Epidermal melanocyte (primary cell): ENCODE measurements at regions not wholly inside any gene's neighbourhood (a gene's known extent, or its start where the extent isn't known, plus 50 kb on each side); places are given as distances from the start of the nearest gene placed in this dataset.

Experiments
- DNase-seq: peaks from one replicate; pipeline ENCODE4 v3.0.0; 2011; ENCODE audit warnings: low spot score; ENCODE audit not compliant: insufficient read length

DNA sequence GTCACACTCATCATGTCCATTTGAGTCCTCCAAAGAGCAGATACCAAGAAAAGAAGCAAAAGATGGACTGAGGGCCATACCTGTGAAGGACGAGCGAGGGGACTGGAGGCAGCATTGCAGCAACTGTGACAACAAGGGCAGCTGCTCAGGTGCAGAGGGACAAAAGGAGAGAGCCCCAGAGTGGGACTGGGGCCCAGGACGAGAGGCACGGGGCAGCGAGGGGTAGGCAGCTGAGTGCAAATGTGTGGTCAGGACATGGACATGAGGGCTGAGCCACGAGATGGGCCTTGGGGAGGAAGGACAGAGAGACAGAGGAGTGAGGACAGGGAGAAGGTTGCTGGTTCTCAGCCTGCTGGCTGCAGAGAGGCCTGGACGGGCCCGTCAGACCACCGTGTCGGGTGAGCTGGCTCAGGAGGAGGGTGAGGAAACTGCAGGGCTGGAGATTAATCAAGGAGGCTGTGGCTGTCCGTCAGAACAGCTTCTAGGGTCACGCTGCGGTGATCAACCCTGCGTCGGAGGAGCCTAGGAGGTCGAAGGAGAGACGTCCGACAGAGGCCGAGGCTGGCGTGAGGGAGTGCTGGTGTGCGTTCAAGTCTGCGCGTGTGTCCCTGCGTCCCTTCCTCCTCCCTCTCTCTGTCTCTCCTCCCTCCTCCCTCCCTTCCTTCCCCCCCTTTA, 206.8 kb upstream of the HDAC4 start:
- no peak for DNase-seq

DNA sequence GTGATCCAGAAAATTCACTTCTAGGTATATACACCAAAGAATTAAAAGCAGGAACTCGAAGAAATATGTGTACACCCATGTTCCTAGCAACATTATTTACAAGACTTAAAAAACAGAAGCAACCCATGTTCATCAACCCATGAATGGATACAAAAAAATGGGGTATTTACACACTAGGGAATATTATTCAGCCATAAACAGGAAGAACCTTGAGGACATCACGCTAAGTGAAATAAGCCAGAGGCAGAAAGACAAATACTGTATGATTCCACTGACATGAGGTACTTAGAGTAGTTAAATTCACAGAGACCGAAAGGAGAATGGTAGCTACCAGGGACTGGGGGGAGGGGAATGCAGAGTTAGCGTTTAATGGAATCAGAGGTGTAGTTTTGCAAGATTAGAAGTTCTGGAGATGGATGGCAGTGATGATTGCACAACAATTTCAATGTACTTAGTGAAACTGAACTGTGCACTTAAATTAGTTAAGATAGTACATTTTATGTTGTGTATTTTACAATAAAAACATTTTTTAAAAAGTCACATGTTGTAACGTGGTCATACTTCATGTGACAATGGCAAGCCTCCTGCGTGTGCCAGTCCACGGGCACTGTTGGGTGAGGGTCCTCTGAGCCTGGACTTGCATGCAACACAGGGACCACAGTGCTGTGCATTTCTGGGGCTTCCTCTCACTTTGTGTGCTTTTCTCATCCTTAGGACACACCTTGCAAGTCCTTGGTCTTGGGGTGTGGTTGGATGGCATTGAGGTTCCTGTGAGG, 206.1 kb upstream of the HDAC4 start:
- DNase-seq = no peak

DNA sequence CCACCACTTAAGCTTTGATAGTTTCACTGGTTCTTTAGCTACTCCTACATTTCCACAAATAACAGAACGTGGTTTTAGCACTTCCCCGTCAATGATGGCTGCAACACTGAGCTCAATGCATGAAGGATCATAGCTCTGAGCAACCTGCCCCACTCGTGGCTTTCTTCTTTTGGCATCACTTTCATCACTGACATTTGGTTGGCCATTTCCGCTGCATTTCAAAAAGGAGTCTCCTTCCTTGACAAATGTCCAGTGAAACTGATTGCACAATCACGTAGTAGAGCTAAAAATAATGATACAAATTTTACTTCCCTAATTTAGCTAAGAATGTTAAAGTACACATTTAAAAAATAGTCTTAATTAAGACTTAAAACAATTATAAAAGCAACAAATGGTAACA, 205.2 kb upstream of the HDAC4 start:
- no peak for DNase-seq

DNA sequence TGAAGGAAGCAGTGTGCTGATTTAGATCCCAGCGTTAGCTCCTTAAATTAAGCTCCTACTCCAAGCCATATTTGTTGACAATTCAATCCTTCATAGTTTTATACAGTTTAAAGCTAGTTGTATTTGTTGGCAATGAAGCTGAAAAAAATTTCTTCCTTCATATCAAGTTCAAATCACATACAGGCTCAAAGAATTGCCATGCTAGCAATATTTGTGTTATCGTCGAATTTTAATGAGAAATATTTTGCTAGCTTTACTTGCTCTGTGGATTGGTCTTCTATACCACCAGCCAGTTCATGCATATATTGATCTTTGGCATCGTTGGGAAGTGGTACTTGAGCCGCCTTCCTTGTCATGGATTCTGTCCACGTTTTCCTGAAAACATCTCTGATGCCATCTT, 204.6 kb upstream of the HDAC4 start:
- DNase-seq = no peak

DNA sequence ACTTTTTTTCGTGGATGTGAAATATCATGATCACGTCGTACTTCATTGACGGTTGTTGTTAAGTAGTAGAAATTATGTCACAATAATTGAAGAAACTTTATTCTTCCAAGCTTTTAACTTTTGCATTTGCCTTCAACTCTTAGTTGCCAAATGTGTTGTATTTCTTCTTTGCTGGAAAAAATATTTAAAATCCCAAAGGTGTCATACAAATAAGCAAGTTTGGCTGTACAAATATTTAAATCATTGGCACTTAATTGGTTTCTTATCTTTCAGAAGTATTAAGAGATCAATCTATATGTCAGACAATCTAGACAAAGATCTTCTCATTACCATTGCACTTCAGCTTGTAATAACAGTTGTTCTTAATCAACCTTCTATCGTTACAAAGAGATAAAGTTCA, 204.0 kb upstream of the HDAC4 start:
- DNase-seq = no peak

DNA sequence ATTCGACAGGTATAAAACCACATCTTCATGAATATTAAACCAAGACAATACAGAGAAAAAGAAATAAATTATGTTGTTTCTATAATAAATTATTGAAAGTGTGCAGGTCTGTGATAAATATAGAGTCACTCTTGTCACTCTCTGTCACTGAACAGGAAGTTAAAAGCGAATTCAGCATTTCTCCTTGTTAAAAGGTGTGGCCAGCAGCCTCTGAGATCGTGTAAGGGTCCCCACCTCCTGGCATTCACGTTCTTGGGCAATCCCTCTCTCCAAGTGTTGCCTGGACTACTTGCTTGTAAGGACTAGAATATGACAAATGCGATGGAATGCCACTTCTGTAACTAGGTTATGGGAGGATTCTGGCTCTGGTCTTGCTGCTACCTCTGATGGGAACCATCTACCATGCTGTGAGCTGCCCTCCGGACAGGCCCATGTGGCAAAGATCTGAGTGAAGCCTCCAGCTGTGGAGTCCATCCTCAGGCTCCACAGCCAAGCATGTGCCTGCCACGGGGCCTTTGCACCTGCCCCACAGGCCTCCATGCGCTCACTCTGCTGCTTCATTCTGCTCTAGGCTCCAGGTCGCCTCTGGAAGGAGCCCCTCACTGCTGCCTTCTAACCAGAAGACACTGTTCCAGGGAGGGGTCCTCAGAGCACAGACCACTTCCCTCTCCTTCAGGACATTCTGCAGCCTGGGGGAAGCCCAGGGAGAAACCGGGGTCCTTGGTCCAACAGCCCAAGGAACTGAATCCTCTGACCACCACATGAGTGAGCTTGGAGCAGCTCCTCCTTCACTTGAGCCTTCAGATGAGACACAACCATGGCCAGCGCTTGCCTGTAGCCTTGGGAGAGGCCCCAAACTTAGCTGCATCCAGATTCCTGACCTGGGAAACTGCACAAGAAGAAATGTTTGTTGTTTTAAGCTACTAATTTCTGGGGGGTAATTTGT, 202.9 kb upstream of the HDAC4 start:
- no peak for DNase-seq

DNA sequence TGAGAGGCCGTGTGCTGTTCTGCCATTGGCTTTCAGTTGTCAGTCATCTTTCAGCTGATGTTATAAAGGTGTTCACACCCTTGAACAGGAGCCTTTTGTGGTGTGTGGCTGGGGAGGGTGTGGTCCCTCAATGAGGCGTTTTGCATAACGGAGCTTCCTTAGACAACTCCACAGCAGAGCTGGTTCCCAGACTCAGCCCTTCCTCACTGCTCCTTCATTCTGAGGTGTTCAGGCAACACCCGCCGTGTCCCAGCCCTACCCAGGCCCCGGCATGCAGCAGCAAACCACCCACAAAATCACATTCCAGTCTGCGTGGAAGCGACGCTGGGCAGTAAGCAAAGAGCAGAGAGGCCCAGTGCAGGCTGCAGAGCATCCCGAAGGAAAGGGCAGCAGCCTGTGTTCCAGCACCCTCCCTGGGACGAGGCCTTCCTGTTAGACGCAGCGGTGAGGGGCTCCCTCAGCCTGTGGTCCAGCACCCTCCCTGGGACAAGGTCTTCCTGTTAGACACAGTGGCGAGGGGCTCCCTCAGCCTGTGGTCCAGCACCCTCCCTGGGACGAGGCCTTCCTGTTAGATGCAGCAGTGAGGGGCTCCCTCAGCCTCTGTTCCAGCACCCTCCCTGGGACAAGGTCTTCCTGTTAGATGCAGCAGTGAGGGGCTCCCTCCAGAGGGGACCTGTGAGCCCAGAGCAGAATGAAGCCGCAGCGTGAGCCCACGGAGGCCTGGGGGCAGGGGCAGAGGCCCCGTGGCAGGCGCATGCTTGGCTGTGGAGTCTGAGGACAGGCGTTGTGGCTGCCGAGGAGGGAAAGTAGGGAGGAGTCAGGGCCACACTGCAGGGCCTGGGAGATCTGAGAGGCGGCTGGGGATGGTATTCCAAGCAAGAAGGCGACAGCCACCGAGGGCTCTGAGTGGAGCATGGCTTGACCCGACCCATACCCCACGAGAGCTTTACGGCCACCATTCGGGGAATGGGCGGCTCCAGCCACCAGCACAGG, 201.8 kb upstream of the HDAC4 start:
- no peak for DNase-seq

DNA sequence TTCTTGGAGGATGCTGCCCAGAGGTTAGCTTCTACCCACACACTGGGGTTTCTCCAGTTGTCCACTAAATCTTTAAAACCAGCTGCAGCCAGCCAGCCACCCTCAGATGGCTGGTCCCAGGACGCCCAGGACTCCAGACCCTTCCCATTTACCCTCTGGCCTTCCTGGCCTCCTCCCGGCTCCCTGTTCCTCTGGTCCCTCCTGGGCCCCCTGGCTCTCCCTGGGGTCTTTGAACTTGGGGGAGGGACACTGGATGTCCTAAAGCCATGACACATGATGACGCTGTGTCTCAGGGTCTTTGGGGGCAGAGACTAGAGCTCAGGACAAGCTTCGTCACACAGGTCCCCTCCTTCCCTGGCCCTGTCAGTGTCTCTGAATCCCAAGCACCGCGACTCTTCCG, 201.1 kb upstream of the HDAC4 start:
- no peak for DNase-seq

DNA sequence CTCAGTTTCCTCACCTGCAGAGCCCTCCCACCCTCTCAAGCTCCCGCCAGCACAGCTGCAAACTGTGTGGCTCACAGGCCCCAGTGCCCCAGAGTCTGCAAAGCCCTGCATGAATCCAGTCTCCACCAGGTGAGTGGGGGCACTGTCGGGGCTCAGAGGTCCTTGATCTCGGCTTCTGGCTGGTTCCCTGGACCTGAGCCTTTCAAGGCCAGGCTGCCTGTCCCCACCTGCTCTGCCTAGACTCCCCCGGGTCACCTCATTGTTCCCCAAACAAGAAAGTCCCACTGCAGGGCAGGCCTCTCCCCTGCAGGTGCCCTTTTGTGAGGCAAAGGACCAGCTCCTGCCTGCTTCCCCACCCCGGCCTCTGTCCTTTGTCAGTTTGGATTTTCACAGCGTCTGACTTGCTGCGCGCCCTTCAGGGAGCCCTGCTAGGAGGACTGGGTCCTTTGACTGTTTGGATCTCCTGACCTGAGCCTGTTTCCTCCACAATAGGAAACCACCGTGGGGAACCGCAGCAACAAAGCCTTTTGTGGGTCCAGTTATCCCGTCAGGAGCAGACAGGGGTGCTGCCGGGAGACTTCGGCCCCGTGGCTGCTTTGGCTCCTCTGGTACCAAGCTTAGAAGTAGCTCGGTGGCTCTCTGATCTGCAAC, 200.5 kb upstream of the HDAC4 start:
- no peak for DNase-seq

DNA sequence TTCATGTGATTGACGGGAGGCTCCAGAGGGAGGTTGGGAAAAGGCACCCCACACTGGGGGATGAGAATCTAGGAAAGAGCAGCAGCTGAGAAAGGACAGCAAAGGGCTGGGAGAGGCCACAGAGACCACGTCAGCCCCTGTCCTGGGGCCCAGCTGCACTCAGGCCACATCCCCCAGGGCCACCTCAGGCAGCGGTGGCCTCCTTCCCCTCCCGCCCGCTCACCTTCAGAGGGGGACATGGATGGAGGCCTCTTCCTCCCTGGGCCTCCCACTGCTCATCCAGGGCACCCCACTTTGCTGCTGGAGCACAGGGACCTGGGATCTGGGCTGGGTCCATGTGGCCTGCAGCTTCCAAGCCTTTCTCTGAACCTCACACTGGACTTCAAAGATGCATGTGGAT, 199.8 kb upstream of the HDAC4 start:
- no peak for DNase-seq

DNA sequence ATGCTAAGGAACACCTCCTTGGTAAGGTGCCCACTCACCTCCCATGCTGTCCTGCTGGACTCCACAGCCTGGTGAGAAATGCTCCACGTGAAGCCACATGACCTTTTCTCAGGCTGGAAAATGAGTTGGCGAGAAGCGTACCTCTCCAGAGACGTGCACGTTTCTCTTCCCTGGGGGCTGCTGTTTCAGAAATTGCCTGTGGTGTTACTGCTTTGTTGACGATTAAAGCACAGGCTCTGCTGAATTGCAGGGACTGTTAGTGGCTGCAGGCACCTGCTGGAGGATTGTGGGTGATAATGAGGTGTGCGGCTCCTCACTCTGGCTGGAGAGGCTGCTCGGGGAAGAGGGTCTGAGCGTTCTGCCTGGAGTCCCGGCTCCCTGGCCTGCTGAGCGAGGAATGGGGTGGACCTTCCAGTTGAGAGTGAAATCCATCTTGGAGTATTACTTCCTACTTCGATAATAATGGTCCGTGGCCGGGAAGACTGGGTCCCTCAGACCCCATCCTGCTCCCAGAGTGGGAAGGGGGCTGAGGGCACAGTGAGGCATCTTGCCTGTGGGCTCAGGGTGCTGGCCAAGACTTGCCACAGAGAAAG, 199.3 kb upstream of the HDAC4 start:
- no peak for DNase-seq

DNA sequence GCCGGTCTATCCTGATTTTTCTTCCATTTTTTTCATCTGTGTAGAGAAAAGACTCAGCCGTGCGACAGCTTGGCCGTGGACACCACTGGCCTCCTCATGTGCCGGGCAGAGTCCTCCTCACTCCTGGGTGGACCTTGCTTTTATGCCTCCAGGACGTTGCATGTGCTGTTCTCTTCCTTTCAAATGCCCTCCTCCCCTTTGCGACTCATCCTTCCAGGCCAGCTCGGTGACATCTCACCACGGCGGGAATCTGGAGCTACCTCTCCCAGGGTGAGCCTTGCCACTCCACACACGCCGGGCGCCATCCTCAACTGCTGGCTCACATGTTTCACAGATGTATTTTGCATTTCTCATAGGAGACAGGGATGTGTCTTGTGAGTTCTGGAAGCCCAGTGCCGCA, 198.5 kb upstream of the HDAC4 start:
- no peak for DNase-seq

DNA sequence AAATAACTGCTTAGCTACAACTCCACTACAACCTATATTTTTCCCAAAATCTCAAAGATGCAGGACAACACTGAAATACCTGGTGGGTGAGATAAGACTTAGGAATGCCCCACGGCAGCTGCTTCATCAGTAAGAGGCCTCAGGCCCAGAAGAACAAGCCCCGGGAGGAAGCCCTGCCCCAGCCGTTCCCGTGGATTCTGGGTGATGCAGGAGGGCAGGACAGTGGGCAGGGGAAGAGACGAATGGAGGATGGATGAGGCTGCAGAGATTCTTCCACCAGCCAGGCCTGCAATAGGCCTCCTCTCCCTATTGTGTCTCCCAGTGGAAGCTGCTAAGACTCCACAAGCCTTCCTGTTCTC, 197.9 kb upstream of the HDAC4 start:
- DNase-seq = no peak

DNA sequence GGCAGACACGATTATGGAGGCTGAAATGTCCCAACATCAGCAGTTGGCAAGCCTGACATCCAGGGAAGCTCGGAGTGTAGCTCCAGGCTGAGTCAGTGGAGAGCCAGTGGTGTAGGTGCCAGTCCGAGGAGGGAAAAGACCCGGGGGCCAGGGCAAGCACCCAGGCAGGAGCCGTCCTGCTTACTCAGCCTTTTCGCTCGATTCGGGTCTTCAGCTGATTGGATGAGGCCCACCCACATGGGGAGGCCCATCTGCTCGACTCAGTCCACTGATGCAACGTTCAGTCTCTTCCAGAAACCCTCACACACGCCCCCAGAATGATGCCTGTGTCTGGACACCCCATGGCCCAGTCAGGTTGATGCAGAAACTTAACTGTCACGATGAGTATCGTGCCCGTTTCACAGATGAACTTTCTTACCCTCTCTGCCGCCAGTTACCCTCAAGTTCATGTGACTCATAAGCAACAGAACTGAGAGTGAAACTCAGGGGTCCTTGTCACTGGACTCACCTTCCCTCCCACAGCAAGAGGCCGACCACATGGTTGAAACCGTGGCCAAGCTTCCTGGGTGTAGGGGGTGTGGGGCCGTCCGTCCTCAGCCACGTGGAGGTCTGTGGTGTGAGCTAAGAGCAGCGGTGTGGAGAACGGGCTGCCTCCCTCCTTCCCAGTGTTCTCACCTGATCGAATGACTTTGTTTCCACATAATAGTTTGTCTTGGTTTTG, 197.4 kb upstream of the HDAC4 start:
- no peak for DNase-seq

DNA sequence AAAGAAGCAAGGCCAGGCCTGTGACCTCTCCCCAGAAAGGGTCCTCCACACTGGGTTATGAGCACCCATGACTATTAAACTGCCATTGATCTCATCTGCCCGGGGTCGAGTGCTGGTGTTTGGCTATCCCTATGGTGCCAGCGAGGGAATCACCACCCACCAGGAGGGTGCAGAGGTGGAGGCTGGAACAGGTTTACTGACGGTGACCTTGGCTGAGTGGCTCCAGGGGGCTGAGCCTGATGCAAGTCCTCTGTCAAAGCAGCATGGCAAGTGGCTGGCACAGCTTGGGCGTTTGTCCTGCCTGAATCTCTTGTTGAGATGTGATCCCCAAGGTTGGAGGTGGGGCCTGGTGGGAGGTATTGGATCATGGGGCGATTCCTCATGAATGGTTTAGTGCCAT, 196.4 kb upstream of the HDAC4 start:
- DNase-seq = no peak

DNA sequence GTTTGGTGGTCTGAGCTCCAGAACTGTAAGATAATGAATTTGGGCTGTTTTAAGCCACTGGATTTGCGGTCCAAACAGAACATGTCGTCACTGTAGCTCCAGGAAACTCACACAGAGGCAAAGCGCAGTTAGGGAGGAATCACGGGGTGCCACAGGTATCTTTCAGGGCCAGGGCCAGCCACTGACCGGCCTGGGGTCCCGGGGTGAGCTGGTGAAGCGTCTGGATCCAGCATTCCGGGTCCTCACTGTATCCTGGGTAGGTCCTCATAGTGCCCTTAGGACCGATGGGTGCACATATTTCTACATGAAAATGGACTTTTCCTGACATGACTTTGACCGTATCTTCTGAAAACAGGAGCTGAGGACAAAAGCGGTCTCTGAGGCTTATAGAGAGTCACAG, 196.0 kb upstream of the HDAC4 start:
- no peak for DNase-seq

DNA sequence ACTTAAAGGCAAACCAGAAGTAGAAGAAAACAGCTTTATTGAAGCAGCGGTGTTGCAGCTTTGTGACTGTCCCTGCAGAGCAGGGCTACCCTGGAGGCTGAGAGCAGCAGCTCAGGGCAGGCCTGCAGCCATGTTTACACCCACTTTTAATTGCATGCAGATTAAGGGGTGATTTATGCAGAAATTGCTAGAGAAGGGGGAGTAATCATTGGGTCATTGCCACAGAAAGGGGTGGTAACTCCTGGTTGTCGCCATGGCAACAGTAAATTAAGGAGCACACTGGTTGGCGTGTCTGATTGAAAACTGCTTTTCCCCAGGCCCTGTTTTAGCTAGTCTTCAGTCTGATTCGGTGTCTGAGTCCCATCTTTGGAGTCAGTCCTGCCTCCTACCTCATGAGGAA, 195.4 kb upstream of the HDAC4 start:
- no peak for DNase-seq

DNA sequence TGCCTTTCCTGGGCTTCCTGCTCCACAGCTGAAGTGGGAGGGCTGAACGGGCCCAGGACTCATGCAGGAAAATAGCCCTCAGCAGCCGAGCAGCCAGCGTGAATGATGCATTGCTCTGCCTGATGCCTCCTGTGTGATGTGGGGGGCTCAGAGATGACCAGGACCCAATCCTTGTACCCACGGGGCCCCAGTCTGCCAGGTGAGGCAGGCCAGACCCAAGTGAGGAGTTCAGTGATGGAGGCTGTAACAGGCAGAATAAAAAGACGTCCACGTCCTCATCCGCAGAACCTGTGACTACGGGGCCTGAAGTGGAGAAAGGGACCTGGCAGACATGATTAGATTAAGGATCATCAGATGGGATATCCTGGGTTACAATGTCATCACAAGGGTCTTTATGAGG, 194.9 kb upstream of the HDAC4 start:
- DNase-seq = no peak
